ENCODE measurements at regions not wholly inside any gene's neighbourhood (a gene's known extent, or its start where the extent isn't known, plus 50 kb on each side); places are given as distances from the start of the nearest gene placed in this dataset.

- TF ChIP-seq CTCF (IDR thresholded peaks at IDR 0.05; ENCODE audit: low read length) (no peak), EZH2 (IDR thresholded peaks at IDR 0.05; ENCODE audit: borderline replicate concordance, low read length) (no peak)
Observed at GRCh38 chr13:109575821-109576220, 210.6 kb downstream of the IRS2 start.
